HepG2 (cell line): ENCODE measurements at regions not wholly inside any gene's neighbourhood (a gene's known extent, or its start where the extent isn't known, plus 50 kb on each side); places are given as distances from the start of the nearest gene placed in this dataset.

ENCODE experiments used
- ZFP41 ChIP-seq: sonication (generic); formaldehyde crosslinking; IDR thresholded peaks from 2 replicates; pipeline ENCODE4 v1.4.0; 2020; ENCODE audit warnings: mild to moderate bottlenecking, missing genetic modification reagents, borderline replicate concordance
- ZMAT3 ChIP-seq: sonication (generic); formaldehyde crosslinking; conservative IDR thresholded peaks from 2 replicates; pipeline ENCODE4 v1.7.0; 2021; ENCODE audit warnings: missing genetic modification reagents
- TF ChIP-seq, protein P1 (sequence below): sonication (generic); formaldehyde crosslinking; IDR thresholded peaks from 2 replicates; pipeline ENCODE4 v1.4.0; 2020; ENCODE audit warnings: mild to moderate bottlenecking, missing genetic modification reagents
- TF ChIP-seq, protein P2 (sequence below): sonication (generic); formaldehyde crosslinking; IDR thresholded peaks from 2 replicates; pipeline ENCODE4 v1.4.0; 2020; ENCODE audit warnings: missing genetic modification reagents

GRCh38 chr5:109487753-109488420 lies 78.1 kb upstream of the PJA2 start:
- TF ChIP-seq, protein P1, sequence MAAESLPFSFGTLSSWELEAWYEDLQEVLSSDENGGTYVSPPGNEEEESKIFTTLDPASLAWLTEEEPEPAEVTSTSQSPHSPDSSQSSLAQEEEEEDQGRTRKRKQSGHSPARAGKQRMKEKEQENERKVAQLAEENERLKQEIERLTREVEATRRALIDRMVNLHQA (CRISPR knock-in tag): no peak
- TF ChIP-seq ZMAT3 (CRISPR knock-in tag) (no peak), ZFP41 (no peak)
- TF ChIP-seq, protein P2, sequence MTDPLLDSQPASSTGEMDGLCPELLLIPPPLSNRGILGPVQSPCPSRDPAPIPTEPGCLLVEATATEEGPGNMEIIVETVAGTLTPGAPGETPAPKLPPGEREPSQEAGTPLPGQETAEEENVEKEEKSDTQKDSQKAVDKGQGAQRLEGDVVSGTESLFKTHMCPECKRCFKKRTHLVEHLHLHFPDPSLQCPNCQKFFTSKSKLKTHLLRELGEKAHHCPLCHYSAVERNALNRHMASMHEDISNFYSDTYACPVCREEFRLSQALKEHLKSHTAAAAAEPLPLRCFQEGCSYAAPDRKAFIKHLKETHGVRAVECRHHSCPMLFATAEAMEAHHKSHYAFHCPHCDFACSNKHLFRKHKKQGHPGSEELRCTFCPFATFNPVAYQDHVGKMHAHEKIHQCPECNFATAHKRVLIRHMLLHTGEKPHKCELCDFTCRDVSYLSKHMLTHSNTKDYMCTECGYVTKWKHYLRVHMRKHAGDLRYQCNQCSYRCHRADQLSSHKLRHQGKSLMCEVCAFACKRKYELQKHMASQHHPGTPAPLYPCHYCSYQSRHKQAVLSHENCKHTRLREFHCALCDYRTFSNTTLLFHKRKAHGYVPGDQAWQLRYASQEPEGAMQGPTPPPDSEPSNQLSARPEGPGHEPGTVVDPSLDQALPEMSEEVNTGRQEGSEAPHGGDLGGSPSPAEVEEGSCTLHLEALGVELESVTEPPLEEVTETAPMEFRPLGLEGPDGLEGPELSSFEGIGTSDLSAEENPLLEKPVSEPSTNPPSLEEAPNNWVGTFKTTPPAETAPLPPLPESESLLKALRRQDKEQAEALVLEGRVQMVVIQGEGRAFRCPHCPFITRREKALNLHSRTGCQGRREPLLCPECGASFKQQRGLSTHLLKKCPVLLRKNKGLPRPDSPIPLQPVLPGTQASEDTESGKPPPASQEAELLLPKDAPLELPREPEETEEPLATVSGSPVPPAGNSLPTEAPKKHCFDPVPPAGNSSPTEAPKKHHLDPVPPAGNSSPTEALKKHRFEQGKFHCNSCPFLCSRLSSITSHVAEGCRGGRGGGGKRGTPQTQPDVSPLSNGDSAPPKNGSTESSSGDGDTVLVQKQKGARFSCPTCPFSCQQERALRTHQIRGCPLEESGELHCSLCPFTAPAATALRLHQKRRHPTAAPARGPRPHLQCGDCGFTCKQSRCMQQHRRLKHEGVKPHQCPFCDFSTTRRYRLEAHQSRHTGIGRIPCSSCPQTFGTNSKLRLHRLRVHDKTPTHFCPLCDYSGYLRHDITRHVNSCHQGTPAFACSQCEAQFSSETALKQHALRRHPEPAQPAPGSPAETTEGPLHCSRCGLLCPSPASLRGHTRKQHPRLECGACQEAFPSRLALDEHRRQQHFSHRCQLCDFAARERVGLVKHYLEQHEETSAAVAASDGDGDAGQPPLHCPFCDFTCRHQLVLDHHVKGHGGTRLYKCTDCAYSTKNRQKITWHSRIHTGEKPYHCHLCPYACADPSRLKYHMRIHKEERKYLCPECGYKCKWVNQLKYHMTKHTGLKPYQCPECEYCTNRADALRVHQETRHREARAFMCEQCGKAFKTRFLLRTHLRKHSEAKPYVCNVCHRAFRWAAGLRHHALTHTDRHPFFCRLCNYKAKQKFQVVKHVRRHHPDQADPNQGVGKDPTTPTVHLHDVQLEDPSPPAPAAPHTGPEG: no peak
